Endodermal cell (in vitro differentiated cells): ENCODE measurements at regions not wholly inside any gene's neighbourhood (a gene's known extent, or its start where the extent isn't known, plus 50 kb on each side); places are given as distances from the start of the nearest gene placed in this dataset.

Experiments used
- DNase-seq: peaks from one replicate; pipeline ENCODE4 v3.0.0-alpha.2; 2017
- H3K27ac ChIP-seq: 2 replicates; pipeline ENCODE4 v1.5.1; 2013; ENCODE audit warnings: mild to moderate bottlenecking, low read depth, low read length, moderate library complexity
- H3K27me3 ChIP-seq: 2 replicates; pipeline ENCODE4 v1.6.1; 2013; ENCODE audit warnings: mild to moderate bottlenecking, low read length, moderate library complexity; ENCODE audit not compliant: insufficient read depth, control insufficient read depth, poor library complexity, severe bottlenecking
- H3K36me3 ChIP-seq: 2 replicates; pipeline ENCODE4 v1.7.0; 2013; ENCODE audit warnings: mild to moderate bottlenecking, low read length, moderate library complexity; ENCODE audit not compliant: control insufficient read depth, insufficient read depth
- H3K4me1 ChIP-seq: one replicate; pipeline ENCODE4 v1.7.0; 2013; ENCODE audit warnings: low read length; ENCODE audit not compliant: control insufficient read depth, insufficient read depth
- H3K4me3 ChIP-seq: 2 replicates; pipeline ENCODE4 v1.5.1; 2013; ENCODE audit warnings: mild to moderate bottlenecking, low read length, moderate library complexity
- H3K9ac ChIP-seq: 2 replicates; pipeline ENCODE4 v1.6.1; 2013; ENCODE audit warnings: mild to moderate bottlenecking, low read length, moderate library complexity; ENCODE audit not compliant: poor library complexity, severe bottlenecking; ENCODE audit errors: extremely low read depth
- H3K9me3 ChIP-seq: 2 replicates; pipeline ENCODE4 v1.6.1; 2013; ENCODE audit warnings: mild to moderate bottlenecking, low read length, moderate library complexity; ENCODE audit not compliant: control insufficient read depth
- H3K27ac Mint-ChIP-seq: 2 replicates; pipeline ENCODE4 v1.8.0; 2020; ENCODE audit warnings: mixed read lengths
- H3K27me3 Mint-ChIP-seq: 2 replicates; pipeline ENCODE4 v1.8.0; 2021; ENCODE audit warnings: mild to moderate bottlenecking, mixed read lengths; ENCODE audit not compliant: insufficient read depth
- H3K36me3 Mint-ChIP-seq: 2 replicates; pipeline ENCODE4 v1.8.0; 2020; ENCODE audit warnings: low read depth, mixed read lengths
- H3K4me1 Mint-ChIP-seq: 2 replicates; pipeline ENCODE4 v1.8.0; 2020; ENCODE audit warnings: mixed read lengths
- H3K4me3 Mint-ChIP-seq: 2 replicates; pipeline ENCODE4 v1.8.0; 2020; ENCODE audit warnings: mild to moderate bottlenecking, moderate library complexity, mixed read lengths
- H3K9me3 Mint-ChIP-seq: 2 replicates; pipeline ENCODE4 v1.8.0; 2020; ENCODE audit warnings: mild to moderate bottlenecking, mixed read lengths
- CTCF ChIP-seq: fragments of 200-600 bp; sonication (generic); conservative IDR thresholded peaks from 2 replicates; pipeline ENCODE4 v1.5.0; 2021; ENCODE audit warnings: antibody characterized with exemption, mild to moderate bottlenecking
- WGBS, 2 experiments: methylation state at CpG; one replicate each; pipeline versions ENCODE4 v1.1.5 to v1.1.7; 2013; ENCODE audit warnings: missing lambda C conversion rate in 2 of 2, mixed read lengths in 1 of 2; ENCODE audit not compliant: insufficient coverage in 1 of 2, insufficient read length in 1 of 2; 5-methylcytosine and 5-hydroxymethylcytosine counted together

GRCh38 chr12:91706466-91706865 is 439.2 kb downstream of the BTG1 start:
- Mint-ChIP-seq H3K27ac (no peak overlapping the region), H3K4me3 (no peak overlapping the region), H3K36me3 (no peaks in the 10 kb centered on the region), H3K9me3 (no peaks in the 10 kb centered on the region), H3K4me1 (no peaks in the 10 kb centered on the region), H3K27me3 (no peaks in the 10 kb centered on the region)
- TF ChIP-seq CTCF: no peak
- Histone ChIP-seq H3K36me3 (no peaks in the 10 kb centered on the region), H3K4me1 (no peaks in the 10 kb centered on the region), H3K4me3 (no peak overlapping the region), H3K9me3 (no peaks in the 10 kb centered on the region), H3K27ac (no peak overlapping the region), H3K27me3 (peaks cover 34% of the 10 kb centered on the region), H3K9ac (no peak overlapping the region)
- WGBS, 2 experiments: 100% methylated on average over 1 of the region's 1 CpG; no CpG with 5 or more reads in 1 of the 2 experiments
- DNase-seq: no peak

- no peaks in the 10 kb centered on the region for H3K27me3 Mint-ChIP-seq
- H3K9ac ChIP-seq: no peak overlapping the region
Observed at GRCh38 chr12:91704446-91704845, 441.2 kb downstream of the BTG1 start.

GRCh38 chr12:91703491-91704283 is 442.0 kb downstream of the BTG1 start:
- DNase-seq: no peak
- no peak for TF ChIP-seq CTCF
- no peak overlapping the region for H3K27ac Mint-ChIP-seq
- Histone ChIP-seq H3K27ac (no peak overlapping the region), H3K9me3 (no peaks in the 10 kb centered on the region), H3K36me3 (no peaks in the 10 kb centered on the region), H3K9ac (no peak overlapping the region), H3K4me3 (no peak overlapping the region), H3K4me1 (no peaks in the 10 kb centered on the region), H3K27me3 (peaks cover 34% of the 10 kb centered on the region)
- no peaks in the 10 kb centered on the region for H3K4me1 Mint-ChIP-seq
- H3K9me3 Mint-ChIP-seq: no peaks in the 10 kb centered on the region
- H3K27me3 Mint-ChIP-seq: no peaks in the 10 kb centered on the region
- no peak overlapping the region for H3K4me3 Mint-ChIP-seq
- WGBS, 2 experiments: 72 to 80% methylated on average over 1 to 2 of the region's 2 CpGs
- H3K36me3 Mint-ChIP-seq: no peaks in the 10 kb centered on the region

More at GRCh38 chr12:91704446-91704845, 441.2 kb downstream of the BTG1 start:
- H3K36me3 ChIP-seq: no peaks in the 10 kb centered on the region
- 78 to 100% methylated on average over 1 of the region's 2 CpGs for WGBS, 2 experiments
- no peaks in the 10 kb centered on the region for H3K36me3 Mint-ChIP-seq
- no peaks in the 10 kb centered on the region for H3K9me3 ChIP-seq
- H3K4me1 Mint-ChIP-seq: no peaks in the 10 kb centered on the region
- no peaks in the 10 kb centered on the region for H3K9me3 Mint-ChIP-seq
- DNase-seq: no peak
- H3K4me1 ChIP-seq: no peaks in the 10 kb centered on the region
- H3K4me3 ChIP-seq: no peak overlapping the region
- H3K27ac ChIP-seq: no peak overlapping the region
- TF ChIP-seq CTCF: no peak
- no peak overlapping the region for H3K4me3 Mint-ChIP-seq
- H3K27me3 ChIP-seq: peaks cover 34% of the 10 kb centered on the region
- H3K27ac Mint-ChIP-seq: no peak overlapping the region
